ENCODE measurements at regions not wholly inside any gene's neighbourhood (a gene's known extent, or its start where the extent isn't known, plus 50 kb on each side); places are given as distances from the start of the nearest gene placed in this dataset.

- H3K4me2 ChIP-seq (ENCODE audit: insufficient read depth in 1 of 2, low read depth in 2 of 2, low read length in 2 of 2), result no peak overlapping the region
- no peak overlapping the region for H2BK12ac ChIP-seq (ENCODE audit: low read depth, low read length)
- H3K27ac ChIP-seq (ENCODE audit: low read depth, low read length), result no peak overlapping the region
- H3K9me3 ChIP-seq (ENCODE audit: insufficient read depth in 2 of 2, low read depth in 1 of 2, low read length in 1 of 2), result no peaks in the 10 kb centered on the region
- no peaks in the 10 kb centered on the region for H4K20me1 ChIP-seq (replicated peaks in 1 of 2; ENCODE audit: control insufficient read depth in 1 of 2, insufficient read depth in 2 of 2, low read length in 2 of 2)
- no peaks in the 10 kb centered on the region for H3K23me2 ChIP-seq (ENCODE audit: low read depth, low read length)
- H2AK5ac ChIP-seq (ENCODE audit: low read depth, low read length), result no peak overlapping the region
- H4K5ac ChIP-seq (ENCODE audit: insufficient read length, low read depth, low read length), result no peak overlapping the region
- 86% methylated on average over 8 of the region's 8 CpGs; no CpG with 5 or more reads in 1 of the 2 experiments for WGBS, 2 experiments (ENCODE audit: extremely low coverage in 1 of 2, insufficient coverage in 1 of 2, insufficient read length in 1 of 2, insufficient replicate concordance in 2 of 2, low coverage in 1 of 2, low lambda C conversion rate in 2 of 2, missing lambda C conversion rate in 1 of 2)
- H3K79me2 ChIP-seq (ENCODE audit: control insufficient read depth in 1 of 2, insufficient read depth in 2 of 2, low read length in 2 of 2), result no peaks in the 10 kb centered on the region
- FAIRE-seq (no peak), DNase-seq (ENCODE audit: low read depth in 1 of 2, low spot score in 2 of 2) (no peak)
- H2AFZ ChIP-seq (ENCODE audit: low read length), result no peak overlapping the region
- TF ChIP-seq JUND (IDR thresholded peaks at IDR 0.05; ENCODE audit: low read length), result no peak
- TF ChIP-seq SIX5 (IDR thresholded peaks at IDR 0.05; ENCODE audit: low read depth, low read length), result no peak
- no peak for TF ChIP-seq CREB1 (IDR thresholded peaks at IDR 0.05)
- no peak for TF ChIP-seq MAFK (IDR thresholded peaks at IDR 0.05; ENCODE audit: low read depth, low read length)
- no peak for TF ChIP-seq HDAC2 (IDR thresholded peaks at IDR 0.05; ENCODE audit: borderline replicate concordance in 1 of 2, low read depth in 2 of 2, low read length in 2 of 2)
- TF ChIP-seq EP300 (IDR thresholded peaks at IDR 0.05; ENCODE audit: borderline replicate concordance in 1 of 2, low read depth in 2 of 2, low read length in 2 of 2), result no peak
- TF ChIP-seq SIRT6 (IDR thresholded peaks at IDR 0.05; ENCODE audit: low read length), result no peak
- no peak overlapping the region for H3K4me3 ChIP-seq (ENCODE audit: extremely low read depth in 1 of 4, insufficient read depth in 2 of 4, low read depth in 3 of 4, low read length in 4 of 4)
- H2BK20ac ChIP-seq (ENCODE audit: low read length), result no peak overlapping the region
- H3K14ac ChIP-seq (ENCODE audit: insufficient read length), result no peak overlapping the region
- H3K4ac ChIP-seq (replicated peaks; ENCODE audit: insufficient read length, low read depth, low read length), result no peak overlapping the region
- H2BK5ac ChIP-seq (ENCODE audit: low read depth, low read length), result no peak overlapping the region
- CTCF ChIA-PET (ENCODE audit: partially characterized antibody), result no interaction called here
- H3K23ac ChIP-seq (ENCODE audit: insufficient read length), result no peak overlapping the region
- H4K91ac ChIP-seq (replicated peaks; ENCODE audit: insufficient read length, low read length), result no peak overlapping the region
- H3K56ac ChIP-seq (replicated peaks; ENCODE audit: insufficient read length, low read depth, low read length), result no peak overlapping the region
- H3K4me1 ChIP-seq (replicated peaks in 1 of 4; ENCODE audit: control insufficient read depth in 3 of 4, insufficient read depth in 4 of 4, low read length in 3 of 4), result no peaks in the 10 kb centered on the region
- no peak overlapping the region for H3K9ac ChIP-seq (replicated peaks in 1 of 4; ENCODE audit: extremely low read depth in 1 of 4, low read depth in 3 of 4, low read length in 3 of 4)
- no peak overlapping the region for H2BK120ac ChIP-seq (replicated peaks; ENCODE audit: low read depth, low read length)
- no peak overlapping the region for H2BK15ac ChIP-seq (ENCODE audit: low read length)
- H3K18ac ChIP-seq (ENCODE audit: extremely low read depth, low read length), result no peak overlapping the region
- no peak overlapping the region for H4K8ac ChIP-seq (ENCODE audit: extremely low read depth, insufficient read depth, low read length)
- no peaks in the 10 kb centered on the region for H3K36me3 ChIP-seq (ENCODE audit: control insufficient read depth in 2 of 4, insufficient read depth in 4 of 4, low read length in 3 of 4)
- H3K27me3 ChIP-seq (replicated peaks in 1 of 4; ENCODE audit: control insufficient read depth in 3 of 4, extremely low read depth in 1 of 4, insufficient read depth in 3 of 4, low read length in 3 of 4), result no peaks in the 10 kb centered on the region
- POLR2A ChIA-PET (ENCODE audit: partially characterized antibody), result no interaction called here
- no peaks in the 10 kb centered on the region for H3K79me1 ChIP-seq (ENCODE audit: low read depth, low read length)
These were observed 346.5 kb upstream of the MEF2C start for GRCh38 chr5:89229331-89230070.
